Keratinocyte (primary cell): ENCODE measurements at regions not wholly inside any gene's neighbourhood (a gene's known extent, or its start where the extent isn't known, plus 50 kb on each side); places are given as distances from the start of the nearest gene placed in this dataset.

Source experiments
- DNase-seq: peaks from one replicate; pipeline ENCODE4 v3.0.0-alpha.2; 2011; ENCODE audit warnings: low read depth, missing footprints, low spot score
- FAIRE-seq: peaks from 2 replicates; lab custom pipeline; 2011; peaks lifted over from hg19 to GRCh38; lab: Jason Lieb, UNC
- H2AFZ ChIP-seq: 2 replicates; pipeline ENCODE4 v1.6.0; 2012; ENCODE audit warnings: low read length, control low read depth, inconsistent platforms; ENCODE audit not compliant: control insufficient read depth
- H3K27ac ChIP-seq: 2 replicates; pipeline ENCODE4 v1.5.1; 2011; ENCODE audit warnings: low read length; ENCODE audit not compliant: control insufficient read depth, insufficient read depth
- H3K27me3 ChIP-seq: 3 replicates; pipeline ENCODE4 v1.6.0; 2011; ENCODE audit warnings: low read length; ENCODE audit not compliant: control insufficient read depth, insufficient read depth; ENCODE audit errors: extremely low read depth
- H3K36me3 ChIP-seq, 2 experiments: 2 replicates in 1 of 2; 3 replicates in 1 of 2; pipeline ENCODE4 v1.5.1; 2011; ENCODE audit warnings: low read length in 2 of 2, mild to moderate bottlenecking in 1 of 2; ENCODE audit not compliant: control insufficient read depth in 2 of 2, insufficient read depth in 2 of 2; ENCODE audit errors: extremely low read depth in 1 of 2
- H3K4me1 ChIP-seq: 3 replicates; pipeline ENCODE4 v1.5.1; 2011; ENCODE audit warnings: low read length; ENCODE audit not compliant: control insufficient read depth, insufficient read depth; ENCODE audit errors: extremely low read depth
- H3K4me2 ChIP-seq: 3 replicates; pipeline ENCODE4 v1.6.0; 2011; ENCODE audit warnings: low read depth, low read length; ENCODE audit not compliant: control insufficient read depth, insufficient read depth; ENCODE audit errors: extremely low read depth
- H3K4me3 ChIP-seq, 3 experiments: fragments of 200-600 bp in 1 of 3; sonication (generic) in 1 of 3; 2 replicates in 2 of 3; 3 replicates in 1 of 3; pipeline ENCODE4 v1.5.1; 2011 to 2016; ENCODE audit warnings: low read length in 3 of 3, mild to moderate bottlenecking in 3 of 3, control low read depth in 2 of 3, inconsistent platforms in 1 of 3, low read depth in 1 of 3, mixed read lengths in 1 of 3, mixed run types in 1 of 3, moderate library complexity in 1 of 3; ENCODE audit not compliant: control insufficient read depth in 2 of 3, insufficient read depth in 2 of 3; ENCODE audit errors: extremely low read depth in 1 of 3
- H3K79me2 ChIP-seq: 2 replicates; pipeline ENCODE4 v1.6.0; 2012; ENCODE audit warnings: low read length; ENCODE audit not compliant: control insufficient read depth, insufficient read depth
- H3K9ac ChIP-seq: 3 replicates; pipeline ENCODE4 v1.6.0; 2011; ENCODE audit warnings: low read length; ENCODE audit not compliant: control insufficient read depth, insufficient read depth; ENCODE audit errors: extremely low read depth
- H3K9me1 ChIP-seq: 3 replicates; pipeline ENCODE4 v1.6.0; 2011; ENCODE audit warnings: low read length; ENCODE audit not compliant: control insufficient read depth, insufficient read depth; ENCODE audit errors: extremely low read depth
- H3K9me3 ChIP-seq: 2 replicates; pipeline ENCODE4 v1.5.1; 2012; ENCODE audit warnings: low read depth, low read length; ENCODE audit not compliant: control insufficient read depth
- H4K20me1 ChIP-seq: 3 replicates; pipeline ENCODE4 v1.6.0; 2011; ENCODE audit warnings: low read length; ENCODE audit not compliant: control insufficient read depth, insufficient read depth; ENCODE audit errors: extremely low read depth
- EZH2 ChIP-seq: IDR thresholded peaks from one replicate; pipeline ENCODE4 v1.6.1; 2012; ENCODE audit warnings: inconsistent platforms, mild to moderate bottlenecking, low read length, moderate library complexity
- dilution Hi-C: fragments of 300-500 bp; cut with MboI; formaldehyde crosslinking; loops from one replicate; pipeline ENCODE4 v1.7.0; 2020; ENCODE audit warnings: low sequenced_read_pairs; ENCODE audit not compliant: extremely low pct_ligation_motif_present
- TF ChIP-seq, protein P1 (sequence below), 3 experiments: IDR thresholded peaks in 1 of 3; conservative IDR thresholded peaks in 1 of 3; optimal IDR thresholded peaks in 1 of 3; 2 replicates in 2 of 3; 3 replicates in 1 of 3; pipeline versions ENCODE3 to v1.5.1; 2011; ENCODE audit warnings: low read length in 3 of 3, mild to moderate bottlenecking in 3 of 3, moderate library complexity in 2 of 3, control low read depth in 1 of 3, inconsistent platforms in 1 of 3; ENCODE audit not compliant: insufficient read depth in 2 of 3; ENCODE audit errors: extremely low read depth in 1 of 3

DNA sequence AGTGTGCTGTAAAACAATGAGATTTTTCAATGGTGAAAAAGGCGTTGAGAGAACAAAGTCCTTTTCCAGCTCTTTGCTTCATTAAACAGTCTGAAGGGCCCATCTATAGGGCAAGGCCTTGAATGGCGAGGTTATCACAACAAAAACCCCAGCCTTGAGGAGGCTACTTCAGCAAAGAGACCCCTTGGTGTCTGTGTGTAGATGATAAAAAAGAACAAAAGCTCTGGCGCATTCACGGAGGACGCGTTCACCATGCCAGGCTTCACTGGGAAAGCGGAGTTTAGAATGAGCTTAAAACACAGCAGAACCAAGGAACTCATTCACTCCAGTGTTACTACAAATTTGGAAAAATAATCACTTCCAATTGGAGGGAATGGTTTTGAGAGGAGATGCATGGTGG lies 530.0 kb upstream of the ARGLU1 start:
- FAIRE-seq: no peak

DNA sequence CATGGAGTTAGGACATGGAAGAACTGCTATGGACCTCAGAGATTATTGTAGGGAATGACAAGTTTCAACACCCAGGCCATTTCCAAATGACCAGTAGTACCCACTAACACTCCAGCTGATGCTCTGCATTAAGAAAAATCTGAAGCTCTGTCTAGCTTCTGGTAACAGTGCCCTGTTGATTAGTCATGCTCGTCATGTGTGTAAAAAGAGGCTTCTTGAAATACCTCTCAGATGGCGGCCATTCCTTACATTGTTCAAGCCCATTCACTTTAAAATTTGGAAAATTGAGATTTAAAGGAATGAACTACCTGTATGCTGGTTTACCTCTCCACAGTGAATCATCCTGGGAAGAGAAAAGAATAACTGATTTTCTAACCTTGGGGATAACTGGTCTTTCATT lies 527.9 kb upstream of the ARGLU1 start:
- no peak for TF ChIP-seq EZH2
- TF ChIP-seq, protein P1, sequence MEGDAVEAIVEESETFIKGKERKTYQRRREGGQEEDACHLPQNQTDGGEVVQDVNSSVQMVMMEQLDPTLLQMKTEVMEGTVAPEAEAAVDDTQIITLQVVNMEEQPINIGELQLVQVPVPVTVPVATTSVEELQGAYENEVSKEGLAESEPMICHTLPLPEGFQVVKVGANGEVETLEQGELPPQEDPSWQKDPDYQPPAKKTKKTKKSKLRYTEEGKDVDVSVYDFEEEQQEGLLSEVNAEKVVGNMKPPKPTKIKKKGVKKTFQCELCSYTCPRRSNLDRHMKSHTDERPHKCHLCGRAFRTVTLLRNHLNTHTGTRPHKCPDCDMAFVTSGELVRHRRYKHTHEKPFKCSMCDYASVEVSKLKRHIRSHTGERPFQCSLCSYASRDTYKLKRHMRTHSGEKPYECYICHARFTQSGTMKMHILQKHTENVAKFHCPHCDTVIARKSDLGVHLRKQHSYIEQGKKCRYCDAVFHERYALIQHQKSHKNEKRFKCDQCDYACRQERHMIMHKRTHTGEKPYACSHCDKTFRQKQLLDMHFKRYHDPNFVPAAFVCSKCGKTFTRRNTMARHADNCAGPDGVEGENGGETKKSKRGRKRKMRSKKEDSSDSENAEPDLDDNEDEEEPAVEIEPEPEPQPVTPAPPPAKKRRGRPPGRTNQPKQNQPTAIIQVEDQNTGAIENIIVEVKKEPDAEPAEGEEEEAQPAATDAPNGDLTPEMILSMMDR (optimal IDR thresholded peaks at IDR 0.05 in 1 of 3, IDR thresholded peaks at IDR 0.05 in 1 of 3, conservative IDR thresholded peaks at IDR 0.05 in 1 of 3; ENCODE audit: extremely low read depth in 1 of 3, insufficient read depth in 2 of 3, low read length in 3 of 3): no peak
- DNase-seq (no peak), FAIRE-seq (no peak)
- Histone ChIP-seq H3K4me1 (no peaks in the 10 kb centered on the region), H3K27me3 (no peaks in the 10 kb centered on the region), H2AFZ (no peak overlapping the region), H4K20me1 (no peaks in the 10 kb centered on the region), H3K9ac (no peak overlapping the region), H3K4me3 (no peak overlapping the region), H3K9me1 (no peaks in the 10 kb centered on the region), H3K36me3 (no peaks in the 10 kb centered on the region), H3K27ac (no peak overlapping the region), H3K9me3 (no peaks in the 10 kb centered on the region), H3K79me2 (no peaks in the 10 kb centered on the region), H3K4me2 (no peak overlapping the region)
- dilution Hi-C loops: no loop called here

More for the DNA sequence above, 530.0 kb upstream of the ARGLU1 start:
- H3K9me3 ChIP-seq: no peaks in the 10 kb centered on the region
- H2AFZ ChIP-seq: no peak overlapping the region
- H3K9me1 ChIP-seq: no peaks in the 10 kb centered on the region
- dilution Hi-C loops: no loop called here
- DNase-seq: no peak
- no peaks in the 10 kb centered on the region for H3K79me2 ChIP-seq
- no peak overlapping the region for H3K9ac ChIP-seq
- no peak overlapping the region for H3K4me2 ChIP-seq
- no peaks in the 10 kb centered on the region for H4K20me1 ChIP-seq
- no peak overlapping the region for H3K4me3 ChIP-seq
- no peaks in the 10 kb centered on the region for H3K4me1 ChIP-seq
- TF ChIP-seq EZH2: no peak
- no peak overlapping the region for H3K27ac ChIP-seq
- no peaks in the 10 kb centered on the region for H3K27me3 ChIP-seq
- no peaks in the 10 kb centered on the region for H3K36me3 ChIP-seq

DNA sequence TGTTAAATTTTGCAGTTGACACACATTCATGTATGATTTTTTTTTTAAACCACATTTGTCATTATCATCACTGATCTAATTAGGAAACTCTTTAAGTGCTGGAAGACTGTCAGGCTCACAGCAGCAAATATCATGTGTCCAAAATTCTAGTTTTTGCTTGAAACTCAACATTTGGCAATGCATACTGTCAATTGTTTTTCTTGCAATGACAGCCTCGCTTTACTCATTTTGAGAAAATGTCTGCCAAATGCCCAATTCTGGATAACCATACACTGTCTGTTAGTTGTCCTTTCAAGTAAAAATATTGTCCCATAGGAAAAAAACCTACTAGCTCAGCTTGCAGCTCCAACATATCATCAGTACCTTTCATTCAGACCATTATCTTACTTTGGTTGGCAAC lies 523.9 kb upstream of the ARGLU1 start:
- no peak for FAIRE-seq
- no peak overlapping the region for H2AFZ ChIP-seq
- dilution Hi-C loops: no loop called here

More for the DNA sequence above, 523.9 kb upstream of the ARGLU1 start:
- no peak for DNase-seq
- no peaks in the 10 kb centered on the region for H3K4me1 ChIP-seq
- no peak overlapping the region for H3K4me2 ChIP-seq
- H3K9ac ChIP-seq: no peak overlapping the region
- no peak for TF ChIP-seq EZH2
- TF ChIP-seq, protein P1 (optimal IDR thresholded peaks at IDR 0.05 in 1 of 3, IDR thresholded peaks at IDR 0.05 in 1 of 3, conservative IDR thresholded peaks at IDR 0.05 in 1 of 3; ENCODE audit: extremely low read depth in 1 of 3, insufficient read depth in 2 of 3, low read length in 3 of 3): no peak
- H3K36me3 ChIP-seq: no peaks in the 10 kb centered on the region
- no peaks in the 10 kb centered on the region for H3K27me3 ChIP-seq
- H3K9me1 ChIP-seq: no peaks in the 10 kb centered on the region
- H3K27ac ChIP-seq: no peak overlapping the region
- no peaks in the 10 kb centered on the region for H4K20me1 ChIP-seq
- no peaks in the 10 kb centered on the region for H3K9me3 ChIP-seq
- H3K79me2 ChIP-seq: no peaks in the 10 kb centered on the region
- H3K4me3 ChIP-seq: no peak overlapping the region
